ENCODE measurements at regions not wholly inside any gene's neighbourhood (a gene's known extent, or its start where the extent isn't known, plus 50 kb on each side); places are given as distances from the start of the nearest gene placed in this dataset.

DNA sequence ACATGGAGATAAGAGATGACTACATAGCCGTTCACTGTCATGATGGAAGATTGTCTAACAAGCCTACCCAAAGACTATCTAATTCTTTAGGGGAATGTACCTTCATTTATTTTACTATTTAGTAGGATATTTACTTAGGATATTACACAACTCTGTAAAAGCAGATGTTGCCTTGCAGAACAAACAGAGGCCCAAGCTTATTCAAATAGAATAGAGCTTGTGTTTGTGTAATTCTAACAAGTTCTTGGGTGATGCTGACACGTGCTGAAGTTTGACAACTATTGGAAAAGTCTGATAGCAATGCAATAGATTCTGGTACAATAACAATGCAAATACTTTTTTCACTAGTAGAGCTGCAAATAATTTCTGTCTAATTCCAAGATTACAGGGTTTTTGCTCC, 447.6 kb downstream of the TOX3 start:
- no peak for TF ChIP-seq TAF1 (IDR thresholded peaks at IDR 0.05; ENCODE audit: borderline replicate concordance, low read depth, low read length)
- no peak for TF ChIP-seq POLR2A (IDR thresholded peaks at IDR 0.05; ENCODE audit: low read depth, low read length)
- no peak for TF ChIP-seq POLR2AphosphoS5 (IDR thresholded peaks at IDR 0.05; ENCODE audit: low read depth, low read length)

Data from GM12892 (cell line).